Glomerular visceral epithelial cell (primary cell): ENCODE measurements at regions not wholly inside any gene's neighbourhood (a gene's known extent, or its start where the extent isn't known, plus 50 kb on each side); places are given as distances from the start of the nearest gene placed in this dataset.

Source experiments
- DNase-seq: peaks from one replicate; pipeline ENCODE4 v3.0.0-alpha.2; 2016; ENCODE audit errors: extremely low spot score

DNA sequence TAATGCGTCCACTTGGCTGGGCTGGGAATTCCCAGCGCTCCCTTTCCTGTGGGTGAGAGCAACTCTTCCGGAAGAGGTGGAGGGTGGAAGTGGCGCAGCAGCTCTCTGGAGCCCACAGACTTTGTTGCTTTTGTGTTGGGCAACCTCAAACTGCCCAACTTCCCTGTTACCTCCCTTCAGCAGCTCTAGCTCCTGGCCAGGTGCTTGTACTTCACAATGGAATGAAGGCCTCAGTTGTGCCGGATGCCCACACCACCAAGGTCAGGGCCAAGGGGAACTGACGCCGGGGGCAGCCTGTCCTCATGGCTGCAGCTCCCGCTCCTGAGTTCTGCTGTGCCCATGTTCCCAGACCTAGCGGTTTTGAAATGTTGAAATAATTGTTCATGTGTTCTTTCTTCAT lies 322.9 kb downstream of the GALR1 start:
- no peak for DNase-seq

GRCh38 chr18:77573571-77573970 lies 323.9 kb downstream of the GALR1 start:
- DNase-seq, result no peak

GRCh38 chr18:77590943-77591515 lies 341.4 kb downstream of the GALR1 start:
- no peak for DNase-seq

GRCh38 chr18:77597726-77598125 lies 348.1 kb downstream of the GALR1 start:
- no peak for DNase-seq

DNA sequence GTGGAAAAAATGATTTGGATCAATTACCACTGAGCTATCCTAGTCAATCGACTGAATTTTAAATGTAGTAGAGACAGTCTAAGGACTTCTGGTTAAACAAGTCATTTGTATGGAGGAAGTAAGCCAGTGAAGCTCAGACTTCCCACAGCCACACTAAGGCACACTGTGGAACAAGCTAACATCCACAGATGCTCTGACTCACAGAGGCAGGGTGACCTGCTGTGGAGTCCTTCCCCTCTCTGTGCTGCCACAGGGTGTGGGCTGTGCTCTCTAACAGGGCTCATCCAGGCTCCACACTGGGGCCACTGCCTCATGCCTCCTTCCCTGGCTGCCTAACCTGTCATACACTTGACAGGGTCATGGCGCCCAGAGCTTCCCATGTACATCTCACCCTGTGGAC lies 351.0 kb downstream of the GALR1 start:
- no peak for DNase-seq

DNA sequence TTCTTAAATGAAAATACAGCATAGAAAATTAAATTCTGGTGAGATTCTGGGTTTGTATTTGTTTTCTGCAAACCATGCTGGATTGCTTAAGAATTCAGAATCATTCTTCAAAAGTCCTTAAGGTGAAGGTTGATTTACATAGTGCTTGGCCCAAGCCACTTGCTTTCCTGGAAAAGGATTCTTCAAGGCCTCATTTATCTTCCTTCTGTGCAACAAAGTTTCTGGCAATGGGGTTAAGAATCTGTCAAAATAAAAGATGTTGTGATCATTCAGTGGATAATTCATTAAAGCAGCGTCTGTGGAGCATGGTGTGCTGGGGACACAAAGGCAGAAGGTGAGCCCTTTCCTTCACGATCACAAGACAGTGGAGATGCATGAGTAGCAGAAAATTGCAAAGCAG lies 351.9 kb downstream of the GALR1 start:
- no peak for DNase-seq

DNA sequence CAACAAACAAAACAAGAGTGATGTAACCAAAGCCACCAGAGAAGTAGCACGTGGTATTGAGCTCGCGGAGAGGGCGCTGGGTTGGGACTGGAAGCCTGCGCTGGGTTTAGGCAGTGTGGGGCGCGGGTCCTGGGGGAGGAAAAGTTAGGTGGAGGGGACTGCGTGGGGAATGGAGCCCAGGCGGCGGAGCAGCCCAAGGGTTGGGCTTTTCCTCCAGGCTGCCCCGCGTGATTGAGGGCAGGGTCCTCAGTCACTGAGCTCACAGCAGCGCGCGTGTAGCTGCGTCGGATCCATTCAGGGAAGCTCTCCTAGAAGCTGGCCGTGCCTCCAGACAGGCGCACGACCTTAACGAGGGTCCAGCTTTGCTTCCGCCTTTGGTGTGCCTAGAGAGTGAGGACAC lies 357.4 kb downstream of the GALR1 start:
- no peak for DNase-seq

- DNase-seq, result no peak
These were observed 359.2 kb downstream of the GALR1 start for GRCh38 chr18:77608807-77609206.

GRCh38 chr18:77617694-77618093 lies 368.0 kb downstream of the GALR1 start:
- DNase-seq, result no peak

DNA sequence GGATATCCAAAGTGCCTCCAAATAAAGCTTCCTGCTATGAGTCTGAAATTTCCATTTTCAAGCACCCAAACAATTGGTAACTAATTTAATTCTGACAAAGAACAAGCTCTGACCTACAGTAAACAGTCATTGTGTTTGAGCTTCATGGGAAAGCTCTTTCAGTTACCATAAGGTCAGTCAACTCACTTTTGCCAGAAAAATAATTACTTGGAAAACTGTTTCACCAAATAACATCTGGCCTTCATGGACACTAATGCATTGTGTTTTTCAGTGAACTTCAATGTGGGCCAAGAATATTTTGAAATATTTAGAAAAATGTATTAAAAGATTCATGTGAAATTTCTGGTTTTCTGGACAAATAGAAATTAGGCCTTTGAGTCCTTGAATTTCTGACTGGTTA lies 369.9 kb downstream of the GALR1 start:
- no peak for DNase-seq

DNA sequence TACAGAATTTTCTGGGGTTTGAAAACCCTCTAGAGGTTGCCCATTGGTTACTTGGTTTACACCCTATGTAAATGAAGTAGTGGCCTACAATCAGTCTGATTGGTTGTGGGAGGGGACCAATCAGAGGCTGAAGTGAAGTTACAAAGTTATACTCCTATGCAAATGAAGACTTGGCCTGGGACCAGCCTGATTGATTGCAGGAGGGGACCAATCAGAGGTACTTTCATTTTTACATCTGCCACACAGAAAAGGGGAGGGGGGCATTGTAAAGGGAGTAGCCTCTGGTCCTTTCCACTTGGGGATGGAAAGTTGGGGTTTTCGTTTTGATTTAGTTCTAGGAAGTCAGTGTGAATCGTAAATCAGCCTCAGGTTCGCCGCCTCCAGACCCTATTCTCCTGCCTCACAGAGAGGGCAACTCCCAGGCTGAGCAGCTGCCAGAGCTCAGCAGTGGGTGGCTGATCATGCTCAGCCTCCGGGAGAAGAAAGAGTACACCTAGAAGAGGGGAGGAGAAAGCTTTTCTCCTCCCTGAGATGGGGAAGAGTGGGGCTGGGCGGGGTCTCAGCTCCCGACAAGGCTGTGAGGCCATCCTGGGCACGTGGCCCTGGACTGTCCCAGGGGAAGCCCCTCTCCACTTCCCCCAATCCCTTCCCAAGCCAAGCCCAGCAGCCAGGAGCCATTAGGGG lies 372.5 kb downstream of the GALR1 start:
- no peak for DNase-seq

GRCh38 chr18:77632758-77633157 lies 383.1 kb downstream of the GALR1 start:
- DNase-seq, result no peak

DNA sequence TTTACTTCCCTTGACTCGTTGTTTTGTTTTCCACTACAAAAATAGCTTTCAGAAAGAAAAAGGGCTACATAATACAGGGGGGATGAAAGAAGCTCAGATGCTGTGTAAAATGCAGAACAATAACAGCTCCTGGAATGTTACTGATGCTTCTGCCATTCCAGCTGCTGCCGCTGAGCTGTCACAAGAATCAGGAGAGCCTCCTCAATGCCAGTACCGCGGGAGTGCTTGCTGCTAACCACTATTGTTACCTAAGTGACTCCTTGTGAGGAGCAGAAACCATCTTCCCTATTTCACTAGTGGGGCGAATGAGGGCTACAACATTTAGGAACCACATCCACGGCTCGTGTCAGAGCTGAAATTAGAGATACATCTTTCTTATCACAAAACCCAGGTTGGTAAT lies 384.8 kb downstream of the GALR1 start:
- DNase-seq, result no peak

DNA sequence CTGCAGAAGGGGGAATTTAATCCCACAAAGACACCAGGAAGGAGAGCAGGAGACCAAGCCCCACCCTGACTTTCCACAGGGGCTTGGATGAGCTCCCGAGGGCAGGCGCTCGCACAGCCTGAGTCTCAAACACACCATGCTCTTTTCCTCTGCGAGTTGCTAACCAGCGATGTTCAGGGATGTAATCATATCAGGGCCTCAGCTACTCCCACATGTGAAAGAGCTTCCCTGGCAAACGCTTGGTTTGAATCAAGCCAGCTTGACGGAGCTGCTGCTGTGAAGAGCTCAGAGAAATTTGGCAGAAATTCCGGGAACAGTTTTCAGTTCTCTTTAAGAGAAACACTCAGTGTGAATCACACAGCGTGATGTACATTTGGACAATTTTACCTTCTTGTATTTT lies 385.8 kb downstream of the GALR1 start:
- no peak for DNase-seq

- no peak for DNase-seq
These were observed 386.2 kb downstream of the GALR1 start for GRCh38 chr18:77635858-77636257.

DNA sequence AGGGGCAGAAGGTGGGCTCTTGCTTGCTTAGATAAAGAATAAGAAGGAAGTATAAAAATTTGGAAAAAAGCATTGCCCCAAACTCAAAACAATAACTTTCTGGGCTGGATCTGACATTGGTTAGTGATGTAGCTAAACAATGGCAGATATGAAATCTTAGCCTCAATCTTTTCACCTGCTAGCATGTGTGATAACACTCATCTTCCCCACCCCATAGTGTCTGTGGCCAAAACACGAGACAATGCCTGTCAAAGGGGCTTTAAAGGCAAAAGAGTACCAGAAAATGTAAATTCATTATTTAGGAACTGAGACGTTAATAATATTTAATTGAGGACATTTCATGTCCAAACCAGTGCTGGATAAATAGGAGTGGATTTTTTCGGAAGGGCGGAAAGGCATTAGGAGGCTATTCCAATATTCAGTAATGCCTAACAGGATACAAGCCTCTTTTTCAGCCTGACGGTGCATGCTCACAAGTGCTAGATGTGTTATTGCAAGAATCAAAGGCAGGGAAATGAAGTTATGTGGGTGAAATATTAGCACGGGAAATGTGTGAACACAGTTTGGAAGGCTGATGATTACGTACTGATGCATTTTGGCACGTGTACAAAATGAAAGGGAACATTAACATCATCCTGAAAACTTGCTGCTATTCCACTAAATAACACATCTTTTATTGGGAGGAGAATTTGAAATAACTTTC lies 395.7 kb downstream of the GALR1 start:
- no peak for DNase-seq

DNA sequence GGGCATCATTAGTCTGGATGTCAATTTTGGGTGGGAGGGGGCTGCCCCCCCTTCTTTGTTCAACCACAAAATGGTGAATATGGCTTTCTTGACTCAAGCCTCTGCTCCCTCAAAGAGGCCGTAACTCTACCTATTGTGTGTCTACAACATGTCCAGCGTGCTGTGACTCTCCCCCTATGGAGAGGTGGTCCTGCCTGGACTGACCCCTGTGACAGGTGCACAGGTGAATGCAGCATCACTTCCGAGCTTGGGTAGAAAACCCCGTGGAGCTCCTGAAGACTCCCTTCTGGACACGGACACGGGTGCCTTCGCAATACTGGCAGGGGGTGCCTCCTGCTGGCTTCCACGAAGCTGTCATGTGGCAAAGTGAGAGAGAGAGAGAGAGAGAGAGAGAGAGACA lies 397.8 kb downstream of the GALR1 start:
- DNase-seq, result no peak

GRCh38 chr18:77648411-77648810 lies 398.8 kb downstream of the GALR1 start:
- DNase-seq, result no peak

DNA sequence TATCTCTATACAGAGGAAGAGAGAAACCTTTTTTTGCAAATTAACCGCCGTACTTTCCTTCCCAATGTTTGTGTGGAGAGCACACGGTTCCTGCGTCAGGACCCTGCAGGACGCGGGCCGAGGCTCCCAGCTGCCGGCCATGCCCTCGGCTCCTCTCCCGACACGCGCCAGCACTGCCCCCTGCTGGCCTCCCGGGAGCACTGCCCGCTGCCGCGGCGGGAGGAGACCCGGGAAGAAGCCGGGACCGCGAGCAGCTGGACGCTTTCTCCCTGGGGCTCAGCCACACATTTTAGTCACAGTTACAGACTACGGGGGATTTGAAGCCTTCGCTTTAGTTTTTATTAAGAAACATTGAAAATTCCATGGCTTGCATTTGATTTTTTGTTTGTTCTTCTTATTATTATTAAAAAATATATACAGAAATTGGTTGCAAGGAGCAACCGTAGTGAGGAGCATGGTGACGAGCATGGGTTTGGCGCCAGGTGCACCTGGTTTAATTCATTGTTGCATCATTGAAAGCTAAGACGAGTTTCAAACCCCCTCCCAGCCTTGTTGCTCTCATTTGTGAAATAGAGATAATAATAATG lies 401.2 kb downstream of the GALR1 start:
- DNase-seq, result no peak

DNA sequence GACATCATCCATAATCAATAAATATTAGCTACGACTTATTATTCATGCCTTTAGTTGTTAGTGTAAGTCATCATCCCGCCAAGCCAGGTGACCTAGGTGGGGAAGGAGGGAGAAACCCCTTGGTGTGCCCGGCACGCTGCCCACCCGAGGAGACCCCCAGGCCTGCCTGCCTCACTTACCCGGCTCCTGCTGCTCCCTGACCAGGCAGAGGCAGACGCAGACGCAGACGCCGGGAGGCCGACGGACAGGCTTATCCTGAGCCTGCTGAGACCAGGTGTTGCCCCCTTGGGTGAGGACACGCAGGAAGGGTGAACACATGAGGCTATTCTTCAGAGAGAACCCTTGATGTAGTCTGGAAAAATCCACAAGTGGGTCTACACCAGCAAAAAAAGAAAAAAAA lies 401.8 kb downstream of the GALR1 start:
- DNase-seq, result no peak

GRCh38 chr18:77653792-77654191 lies 404.1 kb downstream of the GALR1 start:
- no peak for DNase-seq

- no peak for DNase-seq
These were observed 404.7 kb downstream of the GALR1 start for GRCh38 chr18:77654302-77654701.
